Vagina (tissue), 2 donors: ENCODE measurements at regions not wholly inside any gene's neighbourhood (a gene's known extent, or its start where the extent isn't known, plus 50 kb on each side); places are given as distances from the start of the nearest gene placed in this dataset.

Experiments used
- DNase-seq, 2 donors: peaks; one replicate each; pipeline ENCODE4 v3.0.0-alpha.2; 2017; ENCODE audit errors: extremely low spot score in 2 of 2
- H3K27ac ChIP-seq: fragments of 200-600 bp; sonication (generic); one replicate; pipeline ENCODE4 v1.5.1; 2019
- H3K27me3 ChIP-seq: fragments of 200-600 bp; sonication (generic); one replicate; pipeline ENCODE4 v1.5.1; 2019
- H3K36me3 ChIP-seq, 2 donors: fragments of 200-600 bp; sonication (generic); one replicate each; pipeline ENCODE4 v1.5.1; 2017 to 2019
- H3K4me1 ChIP-seq: fragments of 200-600 bp; sonication (generic); one replicate; pipeline ENCODE4 v1.5.1; 2019
- H3K4me3 ChIP-seq, 2 donors: fragments of 200-600 bp; sonication (generic); 1 replicate in 1 of 2; 2 replicates in 1 of 2; pipeline ENCODE4 v1.5.1; 2016 to 2019
- H3K9me3 ChIP-seq: fragments of 200-600 bp; sonication (generic); one replicate; pipeline ENCODE4 v1.5.1; 2019
- CTCF ChIP-seq, 3 experiments: fragments of 450-650 bp in 2 of 3; fragments of 200-600 bp in 1 of 3; sonication (generic) in 1 of 3; IDR thresholded peaks; one replicate each; pipeline ENCODE4 v1.5.1; 2017 to 2019; ENCODE audit warnings: antibody characterized with exemption in 3 of 3, mild to moderate bottlenecking in 2 of 3, moderate library complexity in 2 of 3
- POLR2A ChIP-seq, 2 donors: fragments of 450-650 bp; IDR thresholded peaks; one replicate each; pipeline ENCODE4 v1.6.1; 2017; ENCODE audit warnings: antibody characterized with exemption in 2 of 2, mild to moderate bottlenecking in 2 of 2, moderate library complexity in 2 of 2
- POLR2AphosphoS5 ChIP-seq, 2 donors: sonication (generic); formaldehyde crosslinking; IDR thresholded peaks; one replicate each; pipeline ENCODE4 v1.9.0; 2017; ENCODE audit warnings: antibody characterized with exemption in 2 of 2, mild to moderate bottlenecking in 2 of 2, low read depth in 1 of 2; ENCODE audit not compliant: insufficient read depth in 1 of 2
- intact Hi-C: fragments of 100-400 bp; cut with DNase I; formaldehyde crosslinking; loops from one replicate; pipeline ENCODE4 v1.15.1; 2023

GRCh38 chr6:170163405-170164170, 127.3 kb downstream of the DLL1 start:
- intact Hi-C loops, result no loop called here
- Histone ChIP-seq H3K9me3 (no peaks in the 10 kb centered on the region), H3K4me1 (no peaks in the 10 kb centered on the region), H3K27ac (no peak overlapping the region), H3K36me3 (no peaks in the 10 kb centered on the region), H3K4me3 (no peak overlapping the region), H3K27me3 (no peaks in the 10 kb centered on the region)
- DNase-seq, result no peak
- no peak for TF ChIP-seq POLR2A (IDR thresholded peaks at IDR 0.05)

GRCh38 chr6:170162775-170163404, 128.0 kb downstream of the DLL1 start:
- intact Hi-C loops, result no loop called here
- H3K36me3 ChIP-seq, result no peaks in the 10 kb centered on the region
- no peak overlapping the region for H3K27ac ChIP-seq
- H3K4me1 ChIP-seq, result no peaks in the 10 kb centered on the region
- no peaks in the 10 kb centered on the region for H3K9me3 ChIP-seq
- no peak overlapping the region for H3K4me3 ChIP-seq
- no peak for DNase-seq
- H3K27me3 ChIP-seq, result no peaks in the 10 kb centered on the region
- TF ChIP-seq CTCF (IDR thresholded peaks at IDR 0.05), result no peak
- TF ChIP-seq POLR2AphosphoS5 (IDR thresholded peaks at IDR 0.05; ENCODE audit: insufficient read depth in 1 of 2, low read depth in 1 of 2), result no peak
- TF ChIP-seq POLR2A (IDR thresholded peaks at IDR 0.05), result no peak

GRCh38 chr6:170162011-170162774, 128.7 kb downstream of the DLL1 start:
- Histone ChIP-seq H3K9me3 (no peaks in the 10 kb centered on the region), H3K4me1 (no peaks in the 10 kb centered on the region), H3K36me3 (no peaks in the 10 kb centered on the region), H3K27me3 (no peaks in the 10 kb centered on the region), H3K4me3 (no peak overlapping the region), H3K27ac (no peak overlapping the region)
- intact Hi-C loops, result no loop called here
- no peak for TF ChIP-seq POLR2AphosphoS5 (IDR thresholded peaks at IDR 0.05; ENCODE audit: insufficient read depth in 1 of 2, low read depth in 1 of 2)
- no peak for TF ChIP-seq POLR2A (IDR thresholded peaks at IDR 0.05)
- no peak for TF ChIP-seq CTCF (IDR thresholded peaks at IDR 0.05)
- DNase-seq, result no peak

- H3K4me1 ChIP-seq, result no peaks in the 10 kb centered on the region
- no peaks in the 10 kb centered on the region for H3K9me3 ChIP-seq
- no peaks in the 10 kb centered on the region for H3K36me3 ChIP-seq
- H3K27me3 ChIP-seq, result no peaks in the 10 kb centered on the region
- TF ChIP-seq POLR2A (IDR thresholded peaks at IDR 0.05) (no peak), CTCF (IDR thresholded peaks at IDR 0.05) (no peak), POLR2AphosphoS5 (IDR thresholded peaks at IDR 0.05; ENCODE audit: insufficient read depth in 1 of 2, low read depth in 1 of 2) (no peak)
- DNase-seq, result no peak
- H3K27ac ChIP-seq, result no peak overlapping the region
- intact Hi-C loops, result no loop called here
- no peak overlapping the region for H3K4me3 ChIP-seq
Measured at GRCh38 chr6:170160628-170161611, 130.0 kb downstream of the DLL1 start.
